ENCODE measurements at regions not wholly inside any gene's neighbourhood (a gene's known extent, or its start where the extent isn't known, plus 50 kb on each side); places are given as distances from the start of the nearest gene placed in this dataset.

GRCh38 chr1:38266197-38266520 is 219.6 kb upstream of the POU3F1 start:
- Histone ChIP-seq H3K36me3 (ENCODE audit: control insufficient read depth in 1 of 2, insufficient read depth in 2 of 2, low read length in 2 of 2) (no peaks in the 10 kb centered on the region), H2BK120ac (ENCODE audit: insufficient read depth, low read length, poor library complexity) (no peak overlapping the region), H2AK5ac (ENCODE audit: low read length) (no peak overlapping the region), H3K4ac (ENCODE audit: low read depth, low read length) (no peak overlapping the region), H3K9me3 (ENCODE audit: insufficient read depth, low read depth, low read length) (peaks cover 1% of the 10 kb centered on the region), H4K12ac (ENCODE audit: low read depth, low read length) (no peak overlapping the region), H4K91ac (ENCODE audit: low read depth, low read length) (no peak overlapping the region), H2AFZ (ENCODE audit: insufficient read depth, low read length, poor library complexity) (no peak overlapping the region), H3K4me1 (ENCODE audit: control insufficient read depth in 1 of 2, insufficient read depth in 2 of 2, low read length in 2 of 2) (peaks cover 12 to 14% of the 10 kb centered on the region in 2 experiments), H3K14ac (ENCODE audit: low read length) (no peak overlapping the region), H3K4me2 (ENCODE audit: low read length) (no peak overlapping the region), H3K27me3 (ENCODE audit: insufficient read depth, low read length) (no peaks in the 10 kb centered on the region), H3K79me1 (ENCODE audit: low read length) (no peaks in the 10 kb centered on the region), H3K4me3 (ENCODE audit: low read depth, low read length) (no peak overlapping the region), H3K23ac (ENCODE audit: low read length) (no peak overlapping the region), H3K27ac (ENCODE audit: low read depth, low read length) (no peak overlapping the region), H3K9ac (ENCODE audit: low read length) (no peak overlapping the region), H2BK12ac (ENCODE audit: low read length) (no peak overlapping the region), H2BK5ac (ENCODE audit: low read depth, low read length, poor library complexity) (no peak overlapping the region), H4K8ac (ENCODE audit: low read depth, low read length) (no peak overlapping the region), H3K18ac (ENCODE audit: low read length) (no peak overlapping the region), H3K79me2 (ENCODE audit: control insufficient read depth, insufficient read depth, low read length, poor library complexity) (no peaks in the 10 kb centered on the region)
- no CpG with 5 or more reads among the region's 5 CpGs for WGBS (ENCODE audit: extremely low coverage, insufficient coverage, insufficient read length)
- no peak for DNase-seq

GRCh38 chr1:38265293-38266196 is 219.0 kb upstream of the POU3F1 start:
- no peak overlapping the region for H4K12ac ChIP-seq (ENCODE audit: low read depth, low read length)
- no peak overlapping the region for H3K4me3 ChIP-seq (ENCODE audit: low read depth, low read length)
- no peak overlapping the region for H2BK12ac ChIP-seq (ENCODE audit: low read length)
- no peak overlapping the region for H3K27ac ChIP-seq (ENCODE audit: low read depth, low read length)
- H2BK5ac ChIP-seq (ENCODE audit: low read depth, low read length, poor library complexity), result no peak overlapping the region
- H2BK120ac ChIP-seq (ENCODE audit: insufficient read depth, low read length, poor library complexity), result no peak overlapping the region
- H3K18ac ChIP-seq (ENCODE audit: low read length), result no peak overlapping the region
- H3K36me3 ChIP-seq (ENCODE audit: control insufficient read depth in 1 of 2, insufficient read depth in 2 of 2, low read length in 2 of 2), result no peaks in the 10 kb centered on the region
- no peaks in the 10 kb centered on the region for H3K79me2 ChIP-seq (ENCODE audit: control insufficient read depth, insufficient read depth, low read length, poor library complexity)
- no peak overlapping the region for H3K23ac ChIP-seq (ENCODE audit: low read length)
- no peak overlapping the region for H3K14ac ChIP-seq (ENCODE audit: low read length)
- no peaks in the 10 kb centered on the region for H3K27me3 ChIP-seq (ENCODE audit: insufficient read depth, low read length)
- H2AK5ac ChIP-seq (ENCODE audit: low read length), result no peak overlapping the region
- WGBS (ENCODE audit: extremely low coverage, insufficient coverage, insufficient read length), result no CpG with 5 or more reads among the region's 15 CpGs
- peaks cover 9 to 11% of the 10 kb centered on the region in 2 experiments for H3K4me1 ChIP-seq (ENCODE audit: control insufficient read depth in 1 of 2, insufficient read depth in 2 of 2, low read length in 2 of 2)
- H4K8ac ChIP-seq (ENCODE audit: low read depth, low read length), result no peak overlapping the region
- no peak overlapping the region for H3K4me2 ChIP-seq (ENCODE audit: low read length)
- DNase-seq, result no peak
- H3K79me1 ChIP-seq (ENCODE audit: low read length), result no peaks in the 10 kb centered on the region
- no peak overlapping the region for H4K91ac ChIP-seq (ENCODE audit: low read depth, low read length)
- H2AFZ ChIP-seq (ENCODE audit: insufficient read depth, low read length, poor library complexity), result no peak overlapping the region
- H3K4ac ChIP-seq (ENCODE audit: low read depth, low read length), result no peak overlapping the region
- no peak overlapping the region for H3K9ac ChIP-seq (ENCODE audit: low read length)
- H3K9me3 ChIP-seq (ENCODE audit: insufficient read depth, low read depth, low read length), result peaks cover 1% of the 10 kb centered on the region

- Histone ChIP-seq H4K8ac (ENCODE audit: low read depth, low read length) (no peak overlapping the region), H3K79me1 (ENCODE audit: low read length) (no peaks in the 10 kb centered on the region), H3K4me3 (ENCODE audit: low read depth, low read length) (no peak overlapping the region), H3K9ac (ENCODE audit: low read length) (no peak overlapping the region), H3K4ac (ENCODE audit: low read depth, low read length) (no peak overlapping the region), H2AK5ac (ENCODE audit: low read length) (no peak overlapping the region), H3K23ac (ENCODE audit: low read length) (no peak overlapping the region), H3K18ac (ENCODE audit: low read length) (no peak overlapping the region), H2BK120ac (ENCODE audit: insufficient read depth, low read length, poor library complexity) (no peak overlapping the region), H3K27me3 (ENCODE audit: insufficient read depth, low read length) (no peaks in the 10 kb centered on the region), H3K4me2 (ENCODE audit: low read length) (no peak overlapping the region), H3K27ac (ENCODE audit: low read depth, low read length) (no peak overlapping the region), H3K9me3 (ENCODE audit: insufficient read depth, low read depth, low read length) (peaks cover 4% of the 10 kb centered on the region), H3K36me3 (ENCODE audit: control insufficient read depth in 1 of 2, insufficient read depth in 2 of 2, low read length in 2 of 2) (no peaks in the 10 kb centered on the region), H3K79me2 (ENCODE audit: control insufficient read depth, insufficient read depth, low read length, poor library complexity) (no peaks in the 10 kb centered on the region), H3K14ac (ENCODE audit: low read length) (no peak overlapping the region), H4K12ac (ENCODE audit: low read depth, low read length) (no peak overlapping the region), H2AFZ (ENCODE audit: insufficient read depth, low read length, poor library complexity) (no peak overlapping the region), H3K4me1 (ENCODE audit: control insufficient read depth in 1 of 2, insufficient read depth in 2 of 2, low read length in 2 of 2) (peaks cover 0 to 3% of the 10 kb centered on the region in 2 experiments), H2BK12ac (ENCODE audit: low read length) (no peak overlapping the region), H4K91ac (ENCODE audit: low read depth, low read length) (no peak overlapping the region), H2BK5ac (ENCODE audit: low read depth, low read length, poor library complexity) (no peak overlapping the region)
- no peak for DNase-seq
- no CpG with 5 or more reads among the region's 4 CpGs for WGBS (ENCODE audit: extremely low coverage, insufficient coverage, insufficient read length)
Measured at GRCh38 chr1:38263438-38263837, 216.8 kb upstream of the POU3F1 start.

GRCh38 chr1:38261574-38261973 is 215.0 kb upstream of the POU3F1 start:
- Histone ChIP-seq H4K91ac (ENCODE audit: low read depth, low read length) (no peak overlapping the region), H3K4me2 (ENCODE audit: low read length) (no peak overlapping the region), H3K9ac (ENCODE audit: low read length) (no peak overlapping the region)

More at GRCh38 chr1:38261574-38261973, 215.0 kb upstream of the POU3F1 start:
- Histone ChIP-seq H2BK5ac (ENCODE audit: low read depth, low read length, poor library complexity) (no peak overlapping the region), H3K27ac (ENCODE audit: low read depth, low read length) (no peak overlapping the region), H3K36me3 (ENCODE audit: control insufficient read depth in 1 of 2, insufficient read depth in 2 of 2, low read length in 2 of 2) (no peaks in the 10 kb centered on the region), H4K8ac (ENCODE audit: low read depth, low read length) (no peak overlapping the region), H2AFZ (ENCODE audit: insufficient read depth, low read length, poor library complexity) (no peak overlapping the region), H3K4ac (ENCODE audit: low read depth, low read length) (no peak overlapping the region), H3K4me1 (ENCODE audit: control insufficient read depth in 1 of 2, insufficient read depth in 2 of 2, low read length in 2 of 2) (no peaks in the 10 kb centered on the region), H3K27me3 (ENCODE audit: insufficient read depth, low read length) (no peaks in the 10 kb centered on the region), H3K18ac (ENCODE audit: low read length) (no peak overlapping the region), H2BK120ac (ENCODE audit: insufficient read depth, low read length, poor library complexity) (no peak overlapping the region), H4K12ac (ENCODE audit: low read depth, low read length) (no peak overlapping the region), H3K23ac (ENCODE audit: low read length) (no peak overlapping the region), H3K9me3 (ENCODE audit: insufficient read depth, low read depth, low read length) (peaks cover 7% of the 10 kb centered on the region), H2BK12ac (ENCODE audit: low read length) (no peak overlapping the region), H3K4me3 (ENCODE audit: low read depth, low read length) (no peak overlapping the region), H3K14ac (ENCODE audit: low read length) (no peak overlapping the region), H3K79me2 (ENCODE audit: control insufficient read depth, insufficient read depth, low read length, poor library complexity) (no peaks in the 10 kb centered on the region), H2AK5ac (ENCODE audit: low read length) (no peak overlapping the region), H3K79me1 (ENCODE audit: low read length) (no peaks in the 10 kb centered on the region)
- DNase-seq, result no peak
- no CpG with 5 or more reads among the region's 4 CpGs for WGBS (ENCODE audit: extremely low coverage, insufficient coverage, insufficient read length)

Measured in trophoblast cell (in vitro differentiated cells and primary cell).